Sigmoid colon (tissue), 4 donors: ENCODE measurements at regions not wholly inside any gene's neighbourhood (a gene's known extent, or its start where the extent isn't known, plus 50 kb on each side); places are given as distances from the start of the nearest gene placed in this dataset.

ENCODE experiments used
- EP300 ChIP-seq, 4 donors: sonication (generic); formaldehyde crosslinking; IDR thresholded peaks; one replicate each; pipeline ENCODE4 v1.6.1; 2017; ENCODE audit warnings: antibody characterized with exemption in 4 of 4
- POLR2AphosphoS5 ChIP-seq, 4 donors: sonication (generic); formaldehyde crosslinking; IDR thresholded peaks; one replicate each; pipeline ENCODE4 v1.6.1; 2017; ENCODE audit warnings: antibody characterized with exemption in 4 of 4
- TF ChIP-seq, protein P1 (sequence below), 4 experiments: fragments of 450-650 bp in 3 of 4; fragments of 200-600 bp in 1 of 4; IDR thresholded peaks; one replicate each; pipeline ENCODE4 v1.5.1; 2016 to 2019; ENCODE audit warnings: antibody characterized with exemption in 4 of 4, mild to moderate bottlenecking in 3 of 4, moderate library complexity in 2 of 4

DNA sequence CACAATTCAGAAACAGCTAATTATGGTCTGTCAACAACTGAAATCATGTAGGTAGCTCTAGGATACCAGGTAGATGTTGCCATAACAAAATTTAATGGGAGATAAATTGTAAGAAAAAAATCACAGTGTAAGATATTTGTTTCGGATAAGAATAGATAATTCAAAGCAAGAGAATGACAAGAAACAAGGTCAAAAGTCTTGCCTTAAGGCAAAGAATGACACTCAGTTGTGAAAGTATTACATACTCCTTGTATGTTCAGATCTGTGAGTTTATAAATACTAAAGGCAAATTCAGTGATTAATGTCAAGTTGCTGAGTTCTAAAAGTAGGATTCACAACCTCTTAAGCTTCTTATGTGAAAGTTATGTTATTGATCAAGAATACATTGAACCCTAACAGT is 772.2 kb upstream of the SGO1 start:
- TF ChIP-seq EP300 (IDR thresholded peaks at IDR 0.05), result no peak
- TF ChIP-seq, protein P1, sequence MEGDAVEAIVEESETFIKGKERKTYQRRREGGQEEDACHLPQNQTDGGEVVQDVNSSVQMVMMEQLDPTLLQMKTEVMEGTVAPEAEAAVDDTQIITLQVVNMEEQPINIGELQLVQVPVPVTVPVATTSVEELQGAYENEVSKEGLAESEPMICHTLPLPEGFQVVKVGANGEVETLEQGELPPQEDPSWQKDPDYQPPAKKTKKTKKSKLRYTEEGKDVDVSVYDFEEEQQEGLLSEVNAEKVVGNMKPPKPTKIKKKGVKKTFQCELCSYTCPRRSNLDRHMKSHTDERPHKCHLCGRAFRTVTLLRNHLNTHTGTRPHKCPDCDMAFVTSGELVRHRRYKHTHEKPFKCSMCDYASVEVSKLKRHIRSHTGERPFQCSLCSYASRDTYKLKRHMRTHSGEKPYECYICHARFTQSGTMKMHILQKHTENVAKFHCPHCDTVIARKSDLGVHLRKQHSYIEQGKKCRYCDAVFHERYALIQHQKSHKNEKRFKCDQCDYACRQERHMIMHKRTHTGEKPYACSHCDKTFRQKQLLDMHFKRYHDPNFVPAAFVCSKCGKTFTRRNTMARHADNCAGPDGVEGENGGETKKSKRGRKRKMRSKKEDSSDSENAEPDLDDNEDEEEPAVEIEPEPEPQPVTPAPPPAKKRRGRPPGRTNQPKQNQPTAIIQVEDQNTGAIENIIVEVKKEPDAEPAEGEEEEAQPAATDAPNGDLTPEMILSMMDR (IDR thresholded peaks at IDR 0.05), result no peak
- TF ChIP-seq POLR2AphosphoS5 (IDR thresholded peaks at IDR 0.05), result no peak
